ENCODE measurements at regions not wholly inside any gene's neighbourhood (a gene's known extent, or its start where the extent isn't known, plus 50 kb on each side); places are given as distances from the start of the nearest gene placed in this dataset.

- 93% methylated on average over 3 of the region's 3 CpGs; no CpG with 5 or more reads in 1 of the 2 experiments for WGBS, 2 experiments (ENCODE audit: extremely low coverage in 1 of 2, insufficient coverage in 1 of 2, insufficient read length in 1 of 2, insufficient replicate concordance in 2 of 2, low coverage in 1 of 2, low lambda C conversion rate in 2 of 2, missing lambda C conversion rate in 1 of 2)
- no peak overlapping the region for H3K56ac ChIP-seq (replicated peaks; ENCODE audit: insufficient read length, low read depth, low read length)
- H2AK5ac ChIP-seq (ENCODE audit: low read depth, low read length), result no peak overlapping the region
- H2BK15ac ChIP-seq (ENCODE audit: low read length), result no peak overlapping the region
- no peak overlapping the region for H3K23ac ChIP-seq (ENCODE audit: insufficient read length)
- no peak overlapping the region for H3K4me3 ChIP-seq (ENCODE audit: extremely low read depth in 1 of 4, insufficient read depth in 2 of 4, low read depth in 3 of 4, low read length in 4 of 4)
- no peaks in the 10 kb centered on the region for H3K23me2 ChIP-seq (ENCODE audit: low read depth, low read length)
- H2BK20ac ChIP-seq (ENCODE audit: low read length), result no peak overlapping the region
- no peak overlapping the region for H4K91ac ChIP-seq (replicated peaks; ENCODE audit: insufficient read length, low read length)
- H3K4ac ChIP-seq (replicated peaks; ENCODE audit: insufficient read length, low read depth, low read length), result no peak overlapping the region
- no peaks in the 10 kb centered on the region for H3K4me1 ChIP-seq (replicated peaks in 1 of 4; ENCODE audit: control insufficient read depth in 3 of 4, insufficient read depth in 4 of 4, low read length in 3 of 4)
- H3K4me2 ChIP-seq (ENCODE audit: insufficient read depth in 1 of 2, low read depth in 2 of 2, low read length in 2 of 2), result no peak overlapping the region
- H3K14ac ChIP-seq (ENCODE audit: insufficient read length), result no peak overlapping the region
- no peaks in the 10 kb centered on the region for H3K9me3 ChIP-seq (ENCODE audit: insufficient read depth in 2 of 2, low read depth in 1 of 2, low read length in 1 of 2)
- CTCF ChIA-PET (ENCODE audit: partially characterized antibody), result no interaction called here
- H3K9ac ChIP-seq (replicated peaks in 1 of 4; ENCODE audit: extremely low read depth in 1 of 4, low read depth in 3 of 4, low read length in 3 of 4), result no peak overlapping the region
- FAIRE-seq (no peak), DNase-seq (ENCODE audit: low read depth in 1 of 2, low spot score in 2 of 2) (no peak)
- no peaks in the 10 kb centered on the region; the same call in 1 of the 2 replicates for H3K79me1 ChIP-seq (ENCODE audit: low read depth, low read length)
- no peak overlapping the region for H4K5ac ChIP-seq (ENCODE audit: insufficient read length, low read depth, low read length)
- H2BK5ac ChIP-seq (ENCODE audit: low read depth, low read length), result no peak overlapping the region
- H4K20me1 ChIP-seq (replicated peaks in 1 of 2; ENCODE audit: control insufficient read depth in 1 of 2, insufficient read depth in 2 of 2, low read length in 2 of 2), result no peaks in the 10 kb centered on the region
- no peak overlapping the region for H3K18ac ChIP-seq (ENCODE audit: extremely low read depth, low read length)
- no peak overlapping the region for H2BK120ac ChIP-seq (replicated peaks; ENCODE audit: low read depth, low read length)
- no peak overlapping the region for H3K27ac ChIP-seq (ENCODE audit: low read depth, low read length)
- POLR2A ChIA-PET (ENCODE audit: partially characterized antibody), result no interaction called here
- H2BK12ac ChIP-seq (ENCODE audit: low read depth, low read length), result no peak overlapping the region
- H4K8ac ChIP-seq (ENCODE audit: extremely low read depth, insufficient read depth, low read length), result no peak overlapping the region
- no peaks in the 10 kb centered on the region for H3K36me3 ChIP-seq (ENCODE audit: control insufficient read depth in 2 of 4, insufficient read depth in 4 of 4, low read length in 3 of 4)
- H3K79me2 ChIP-seq (ENCODE audit: control insufficient read depth in 1 of 2, insufficient read depth in 2 of 2, low read length in 2 of 2), result no peaks in the 10 kb centered on the region
- no peak overlapping the region for H2AFZ ChIP-seq (ENCODE audit: low read length)
- no peaks in the 10 kb centered on the region for H3K27me3 ChIP-seq (replicated peaks in 1 of 4; ENCODE audit: control insufficient read depth in 3 of 4, extremely low read depth in 1 of 4, insufficient read depth in 3 of 4, low read length in 3 of 4)
- TF ChIP-seq CBX5 (IDR thresholded peaks at IDR 0.05; ENCODE audit: low read depth, low read length) (no peak), NANOG (IDR thresholded peaks at IDR 0.05; ENCODE audit: insufficient read depth, low read depth, low read length, poor library complexity, severe bottlenecking) (no peak), RNF2 (IDR thresholded peaks at IDR 0.05; ENCODE audit: borderline replicate concordance, low read depth, low read length, missing control alignments, poor library complexity, severe bottlenecking) (no peak), CEBPB (IDR thresholded peaks at IDR 0.05; ENCODE audit: low read depth, low read length) (no peak), SIN3A (conservative IDR thresholded peaks at IDR 0.05 in 1 of 2, IDR thresholded peaks at IDR 0.05 in 1 of 2; ENCODE audit: low read depth in 1 of 2, low read length in 2 of 2) (no peak), TBP (IDR thresholded peaks at IDR 0.05; ENCODE audit: low read depth, low read length) (no peak), RXRA (IDR thresholded peaks at IDR 0.05; ENCODE audit: insufficient read depth, low read depth, low read length) (no peak), CBX8 (IDR thresholded peaks at IDR 0.05; ENCODE audit: borderline replicate concordance, low read depth, low read length) (no peak), SIX5 (IDR thresholded peaks at IDR 0.05; ENCODE audit: low read depth, low read length) (no peak), JUND (IDR thresholded peaks at IDR 0.05; ENCODE audit: low read length) (no peak), GTF2F1 (IDR thresholded peaks at IDR 0.05; ENCODE audit: borderline replicate concordance, low read depth, low read length) (no peak), SAP30 (IDR thresholded peaks at IDR 0.05; ENCODE audit: insufficient read depth, insufficient replicate concordance, low read length) (no peak), TCF12 (IDR thresholded peaks at IDR 0.05; ENCODE audit: low read depth, low read length) (no peak), KDM4A (IDR thresholded peaks at IDR 0.05; ENCODE audit: low read depth, low read length, severe bottlenecking) (no peak), JUN (IDR thresholded peaks at IDR 0.05; ENCODE audit: low read depth, low read length) (no peak)
Measured at GRCh38 chr2:40002339-40002738, 223.3 kb upstream of the THUMPD2 start.

Data from H1 (cell line).